Keratinocyte (primary cell): ENCODE measurements at regions not wholly inside any gene's neighbourhood (a gene's known extent, or its start where the extent isn't known, plus 50 kb on each side); places are given as distances from the start of the nearest gene placed in this dataset.

Experiments used
- DNase-seq: peaks from one replicate; pipeline ENCODE4 v3.0.0-alpha.2; 2011; ENCODE audit warnings: low read depth, missing footprints, low spot score
- FAIRE-seq: peaks from 2 replicates; lab custom pipeline; 2011; peaks lifted over from hg19 to GRCh38; lab: Jason Lieb, UNC
- H2AFZ ChIP-seq: 2 replicates; pipeline ENCODE4 v1.6.0; 2012; ENCODE audit warnings: low read length, control low read depth, inconsistent platforms; ENCODE audit not compliant: control insufficient read depth
- H3K27ac ChIP-seq: 2 replicates; pipeline ENCODE4 v1.5.1; 2011; ENCODE audit warnings: low read length; ENCODE audit not compliant: control insufficient read depth, insufficient read depth
- H3K27me3 ChIP-seq: 3 replicates; pipeline ENCODE4 v1.6.0; 2011; ENCODE audit warnings: low read length; ENCODE audit not compliant: control insufficient read depth, insufficient read depth; ENCODE audit errors: extremely low read depth
- H3K36me3 ChIP-seq, 2 experiments: 2 replicates in 1 of 2; 3 replicates in 1 of 2; pipeline ENCODE4 v1.5.1; 2011; ENCODE audit warnings: low read length in 2 of 2, mild to moderate bottlenecking in 1 of 2; ENCODE audit not compliant: control insufficient read depth in 2 of 2, insufficient read depth in 2 of 2; ENCODE audit errors: extremely low read depth in 1 of 2
- H3K4me1 ChIP-seq: 3 replicates; pipeline ENCODE4 v1.5.1; 2011; ENCODE audit warnings: low read length; ENCODE audit not compliant: control insufficient read depth, insufficient read depth; ENCODE audit errors: extremely low read depth
- H3K4me2 ChIP-seq: 3 replicates; pipeline ENCODE4 v1.6.0; 2011; ENCODE audit warnings: low read depth, low read length; ENCODE audit not compliant: control insufficient read depth, insufficient read depth; ENCODE audit errors: extremely low read depth
- H3K4me3 ChIP-seq, 3 experiments: fragments of 200-600 bp in 1 of 3; sonication (generic) in 1 of 3; 2 replicates in 2 of 3; 3 replicates in 1 of 3; pipeline ENCODE4 v1.5.1; 2011 to 2016; ENCODE audit warnings: low read length in 3 of 3, mild to moderate bottlenecking in 3 of 3, control low read depth in 2 of 3, inconsistent platforms in 1 of 3, low read depth in 1 of 3, mixed read lengths in 1 of 3, mixed run types in 1 of 3, moderate library complexity in 1 of 3; ENCODE audit not compliant: control insufficient read depth in 2 of 3, insufficient read depth in 2 of 3; ENCODE audit errors: extremely low read depth in 1 of 3
- H3K79me2 ChIP-seq: 2 replicates; pipeline ENCODE4 v1.6.0; 2012; ENCODE audit warnings: low read length; ENCODE audit not compliant: control insufficient read depth, insufficient read depth
- H3K9ac ChIP-seq: 3 replicates; pipeline ENCODE4 v1.6.0; 2011; ENCODE audit warnings: low read length; ENCODE audit not compliant: control insufficient read depth, insufficient read depth; ENCODE audit errors: extremely low read depth
- H3K9me1 ChIP-seq: 3 replicates; pipeline ENCODE4 v1.6.0; 2011; ENCODE audit warnings: low read length; ENCODE audit not compliant: control insufficient read depth, insufficient read depth; ENCODE audit errors: extremely low read depth
- H3K9me3 ChIP-seq: 2 replicates; pipeline ENCODE4 v1.5.1; 2012; ENCODE audit warnings: low read depth, low read length; ENCODE audit not compliant: control insufficient read depth
- H4K20me1 ChIP-seq: 3 replicates; pipeline ENCODE4 v1.6.0; 2011; ENCODE audit warnings: low read length; ENCODE audit not compliant: control insufficient read depth, insufficient read depth; ENCODE audit errors: extremely low read depth
- EZH2 ChIP-seq: IDR thresholded peaks from one replicate; pipeline ENCODE4 v1.6.1; 2012; ENCODE audit warnings: inconsistent platforms, mild to moderate bottlenecking, low read length, moderate library complexity
- dilution Hi-C: fragments of 300-500 bp; cut with MboI; formaldehyde crosslinking; loops from one replicate; pipeline ENCODE4 v1.7.0; 2020; ENCODE audit warnings: low sequenced_read_pairs; ENCODE audit not compliant: extremely low pct_ligation_motif_present
- TF ChIP-seq, protein P1 (sequence below), 3 experiments: IDR thresholded peaks in 1 of 3; conservative IDR thresholded peaks in 1 of 3; optimal IDR thresholded peaks in 1 of 3; 2 replicates in 2 of 3; 3 replicates in 1 of 3; pipeline versions ENCODE3 to v1.5.1; 2011; ENCODE audit warnings: low read length in 3 of 3, mild to moderate bottlenecking in 3 of 3, moderate library complexity in 2 of 3, control low read depth in 1 of 3, inconsistent platforms in 1 of 3; ENCODE audit not compliant: insufficient read depth in 2 of 3; ENCODE audit errors: extremely low read depth in 1 of 3

DNA sequence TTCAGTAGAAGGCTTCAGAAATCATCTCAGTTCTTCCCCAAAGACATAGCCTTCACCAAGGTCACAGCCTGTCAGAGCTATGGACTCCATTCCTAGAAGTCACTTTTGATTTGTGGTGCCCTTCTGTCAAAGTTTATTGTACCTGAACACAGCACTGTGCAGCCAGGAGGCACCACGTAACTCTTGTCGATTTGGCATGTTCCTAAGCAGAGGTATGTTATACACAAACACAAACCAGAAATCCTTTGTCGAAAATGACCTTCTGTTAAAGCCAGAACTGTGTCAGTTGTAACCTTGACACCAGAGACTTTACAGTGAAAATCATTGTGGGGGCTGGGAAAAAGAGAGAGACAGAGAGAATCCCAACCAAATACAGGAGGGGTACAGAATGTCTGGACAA is 62.6 kb upstream of the SGPP2 start:
- H3K9ac ChIP-seq, result no peak overlapping the region
- no peak overlapping the region for H3K4me3 ChIP-seq
- H3K27me3 ChIP-seq, result no peaks in the 10 kb centered on the region
- H3K9me1 ChIP-seq, result no peaks in the 10 kb centered on the region
- H3K9me3 ChIP-seq, result no peaks in the 10 kb centered on the region
- DNase-seq (no peak), FAIRE-seq (no peak)
- no peaks in the 10 kb centered on the region for H3K36me3 ChIP-seq
- dilution Hi-C loops, result no loop called here
- H3K79me2 ChIP-seq, result no peaks in the 10 kb centered on the region
- H3K4me1 ChIP-seq, result peaks cover 8% of the 10 kb centered on the region
- TF ChIP-seq, protein P1, sequence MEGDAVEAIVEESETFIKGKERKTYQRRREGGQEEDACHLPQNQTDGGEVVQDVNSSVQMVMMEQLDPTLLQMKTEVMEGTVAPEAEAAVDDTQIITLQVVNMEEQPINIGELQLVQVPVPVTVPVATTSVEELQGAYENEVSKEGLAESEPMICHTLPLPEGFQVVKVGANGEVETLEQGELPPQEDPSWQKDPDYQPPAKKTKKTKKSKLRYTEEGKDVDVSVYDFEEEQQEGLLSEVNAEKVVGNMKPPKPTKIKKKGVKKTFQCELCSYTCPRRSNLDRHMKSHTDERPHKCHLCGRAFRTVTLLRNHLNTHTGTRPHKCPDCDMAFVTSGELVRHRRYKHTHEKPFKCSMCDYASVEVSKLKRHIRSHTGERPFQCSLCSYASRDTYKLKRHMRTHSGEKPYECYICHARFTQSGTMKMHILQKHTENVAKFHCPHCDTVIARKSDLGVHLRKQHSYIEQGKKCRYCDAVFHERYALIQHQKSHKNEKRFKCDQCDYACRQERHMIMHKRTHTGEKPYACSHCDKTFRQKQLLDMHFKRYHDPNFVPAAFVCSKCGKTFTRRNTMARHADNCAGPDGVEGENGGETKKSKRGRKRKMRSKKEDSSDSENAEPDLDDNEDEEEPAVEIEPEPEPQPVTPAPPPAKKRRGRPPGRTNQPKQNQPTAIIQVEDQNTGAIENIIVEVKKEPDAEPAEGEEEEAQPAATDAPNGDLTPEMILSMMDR (optimal IDR thresholded peaks at IDR 0.05 in 1 of 3, IDR thresholded peaks at IDR 0.05 in 1 of 3, conservative IDR thresholded peaks at IDR 0.05 in 1 of 3; ENCODE audit: extremely low read depth in 1 of 3, insufficient read depth in 2 of 3, low read length in 3 of 3), result no peak
- TF ChIP-seq EZH2, result no peak
- no peak overlapping the region for H3K4me2 ChIP-seq
- H4K20me1 ChIP-seq, result no peaks in the 10 kb centered on the region
- no peak overlapping the region for H3K27ac ChIP-seq
- H2AFZ ChIP-seq, result no peak overlapping the region

DNA sequence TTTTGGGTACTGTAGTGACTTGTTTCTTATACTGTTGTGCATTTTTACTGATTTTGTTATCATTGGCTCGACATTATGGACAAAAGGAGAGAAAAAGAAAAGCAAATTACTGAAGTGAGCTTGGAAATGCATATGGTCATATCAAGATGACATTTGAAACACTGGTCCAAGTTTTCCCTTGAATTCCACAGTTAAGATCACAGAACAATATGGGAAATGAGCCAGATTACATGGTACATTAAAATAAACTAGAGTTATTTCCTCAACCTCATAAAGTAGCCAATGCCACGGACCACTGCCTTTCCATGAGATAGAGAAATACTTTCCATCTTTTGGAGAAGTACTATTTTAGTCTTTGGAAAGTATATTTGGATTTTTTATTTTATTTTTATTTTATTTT is 62.0 kb upstream of the SGPP2 start:
- dilution Hi-C loops, result no loop called here
- Histone ChIP-seq H3K9me1 (no peaks in the 10 kb centered on the region), H3K79me2 (no peaks in the 10 kb centered on the region), H3K4me3 (no peak overlapping the region), H3K9me3 (no peaks in the 10 kb centered on the region), H3K4me2 (no peak overlapping the region), H2AFZ (no peak overlapping the region), H3K27ac (no peak overlapping the region), H3K36me3 (no peaks in the 10 kb centered on the region), H3K9ac (no peak overlapping the region), H3K27me3 (no peaks in the 10 kb centered on the region), H3K4me1 (peaks cover 8% of the 10 kb centered on the region), H4K20me1 (no peaks in the 10 kb centered on the region)
- FAIRE-seq (no peak), DNase-seq (no peak)
- TF ChIP-seq, protein P1 (optimal IDR thresholded peaks at IDR 0.05 in 1 of 3, IDR thresholded peaks at IDR 0.05 in 1 of 3, conservative IDR thresholded peaks at IDR 0.05 in 1 of 3; ENCODE audit: extremely low read depth in 1 of 3, insufficient read depth in 2 of 3, low read length in 3 of 3), result no peak
- TF ChIP-seq EZH2, result no peak
